H9 (cell line): ENCODE measurements at regions not wholly inside any gene's neighbourhood (a gene's known extent, or its start where the extent isn't known, plus 50 kb on each side); places are given as distances from the start of the nearest gene placed in this dataset.

Source experiments
- DNase-seq: peaks from one replicate; pipeline ENCODE4 v3.0.0-alpha.2; 2017
- H2AFZ ChIP-seq: one replicate; pipeline ENCODE4 v1.6.1; 2013; ENCODE audit warnings: mild to moderate bottlenecking, low read length, control low read depth, moderate library complexity
- H2AK5ac ChIP-seq: 2 replicates; pipeline ENCODE4 v1.6.1; 2013; ENCODE audit warnings: low read length, control low read depth, mixed read lengths; ENCODE audit not compliant: insufficient read length
- H2BK120ac ChIP-seq: one replicate; pipeline ENCODE4 v1.6.1; 2013; ENCODE audit warnings: low read depth, mild to moderate bottlenecking, low read length, control low read depth, inconsistent platforms; ENCODE audit not compliant: poor library complexity, severe bottlenecking
- H2BK12ac ChIP-seq: 2 replicates; pipeline ENCODE4 v1.6.1; 2013; ENCODE audit warnings: low read length, control low read depth, mixed read lengths, low read depth; ENCODE audit not compliant: insufficient read length
- H2BK15ac ChIP-seq: 2 replicates; pipeline ENCODE4 v1.6.1; 2013; ENCODE audit warnings: low read depth, low read length, control low read depth
- H2BK20ac ChIP-seq: one replicate; pipeline ENCODE4 v1.6.1; 2013; ENCODE audit warnings: low read depth, mild to moderate bottlenecking, low read length, control low read depth, inconsistent platforms; ENCODE audit not compliant: poor library complexity, severe bottlenecking
- H2BK5ac ChIP-seq: 2 replicates; pipeline ENCODE4 v1.6.1; 2013; ENCODE audit warnings: low read length, control low read depth, mixed read lengths; ENCODE audit not compliant: insufficient read length
- H3K14ac ChIP-seq: 2 replicates; pipeline ENCODE4 v1.6.1; 2013; ENCODE audit warnings: low read length, control low read depth; ENCODE audit not compliant: insufficient read depth
- H3K18ac ChIP-seq: 2 replicates; pipeline ENCODE4 v1.6.1; 2013; ENCODE audit warnings: low read depth, mild to moderate bottlenecking, mixed read lengths, low read length, control low read depth; ENCODE audit not compliant: insufficient read length
- H3K23ac ChIP-seq: 2 replicates; pipeline ENCODE4 v1.6.1; 2013; ENCODE audit warnings: low read length, control low read depth, mixed read lengths, low read depth; ENCODE audit not compliant: insufficient read length
- H3K23me2 ChIP-seq: 2 replicates; pipeline ENCODE4 v1.6.1; 2013; ENCODE audit warnings: low read depth, mild to moderate bottlenecking, mixed read lengths, low read length, control low read depth; ENCODE audit not compliant: insufficient read length, poor library complexity, severe bottlenecking
- H3K27ac ChIP-seq: 2 replicates; pipeline ENCODE4 v1.5.1; 2013; ENCODE audit warnings: low read length, control low read depth, mixed read lengths, low read depth; ENCODE audit not compliant: insufficient read length
- H3K27me3 ChIP-seq: 2 replicates; pipeline ENCODE4 v1.6.1; 2013; ENCODE audit warnings: low read length, control low read depth, inconsistent platforms; ENCODE audit not compliant: insufficient read depth
- H3K4ac ChIP-seq: 2 replicates; pipeline ENCODE4 v1.6.1; 2013; ENCODE audit warnings: low read depth, mild to moderate bottlenecking, control low read depth, inconsistent platforms, low read length, moderate library complexity
- H3K4me1 ChIP-seq: 2 replicates; pipeline ENCODE4 v1.6.1; 2013; ENCODE audit warnings: low read length, control low read depth, inconsistent platforms; ENCODE audit not compliant: insufficient read depth
- H3K4me2 ChIP-seq: 2 replicates; pipeline ENCODE4 v1.6.1; 2013; ENCODE audit warnings: low read length, control low read depth, mixed read lengths; ENCODE audit not compliant: insufficient read length, insufficient read depth
- H3K56ac ChIP-seq: 2 replicates; pipeline ENCODE4 v1.6.1; 2013; ENCODE audit warnings: low read depth, mild to moderate bottlenecking, mixed read lengths, low read length, control low read depth; ENCODE audit not compliant: insufficient read length
- H3K79me1 ChIP-seq: 2 replicates; pipeline ENCODE4 v1.6.1; 2013; ENCODE audit warnings: low read depth, mild to moderate bottlenecking, moderate library complexity, low read length, control low read depth, inconsistent platforms; ENCODE audit not compliant: insufficient read depth, poor library complexity, severe bottlenecking
- H3K79me2 ChIP-seq: 2 replicates; pipeline ENCODE4 v1.6.1; 2013; ENCODE audit warnings: low read length, control low read depth, inconsistent platforms; ENCODE audit not compliant: insufficient read depth
- H3K9ac ChIP-seq: 2 replicates; pipeline ENCODE4 v1.6.1; 2013; ENCODE audit warnings: low read length, control low read depth, mixed read lengths; ENCODE audit not compliant: insufficient read length; ENCODE audit errors: extremely low read depth
- H3K9me3 ChIP-seq: one replicate; pipeline ENCODE4 v1.6.1; 2013; ENCODE audit warnings: low read depth, low read length, inconsistent platforms; ENCODE audit not compliant: control insufficient read depth
- H3T11ph ChIP-seq: one replicate; pipeline ENCODE4 v1.6.1; 2013; ENCODE audit warnings: mild to moderate bottlenecking, low read length, control low read depth, inconsistent platforms
- H4K20me1 ChIP-seq: one replicate; pipeline ENCODE4 v1.6.1; 2013; ENCODE audit not compliant: control insufficient read depth, insufficient read length, insufficient read depth
- H4K5ac ChIP-seq: 2 replicates; pipeline ENCODE4 v1.6.1; 2013; ENCODE audit warnings: low read depth, mild to moderate bottlenecking, mixed read lengths, low read length, control low read depth; ENCODE audit not compliant: insufficient read length
- H4K8ac ChIP-seq: replicated peaks from 2 replicates; pipeline ENCODE4 v1.6.1; 2013; ENCODE audit warnings: low read length, control low read depth, mixed read lengths, low read depth; ENCODE audit not compliant: insufficient read length
- H4K91ac ChIP-seq: 2 replicates; pipeline ENCODE4 v1.6.1; 2013; ENCODE audit warnings: low read depth, mild to moderate bottlenecking, moderate library complexity, mixed read lengths, low read length, control low read depth; ENCODE audit not compliant: insufficient read length
- H3K27ac Mint-ChIP-seq, 3 experiments: 2 replicates in 2 of 3; 3 replicates in 1 of 3; pipeline ENCODE4 v1.8.0; 2020 to 2021; ENCODE audit warnings: mixed read lengths in 3 of 3, mild to moderate bottlenecking in 1 of 3, moderate library complexity in 1 of 3
- H3K27me3 Mint-ChIP-seq: 2 replicates; pipeline ENCODE4 v1.8.0; 2021; ENCODE audit warnings: low read depth, mild to moderate bottlenecking, moderate library complexity, mixed read lengths
- H3K36me3 Mint-ChIP-seq, 3 experiments: 2 replicates in 2 of 3; 3 replicates in 1 of 3; pipeline ENCODE4 v1.8.0; 2020 to 2021; ENCODE audit warnings: low read depth in 3 of 3, mixed read lengths in 3 of 3; ENCODE audit not compliant: insufficient read depth in 1 of 3
- H3K4me1 Mint-ChIP-seq, 2 experiments: 2 replicates each; pipeline ENCODE4 v1.8.0; 2020; ENCODE audit warnings: mixed read lengths in 2 of 2
- H3K4me3 Mint-ChIP-seq, 2 experiments: 2 replicates in 1 of 2; 3 replicates in 1 of 2; pipeline ENCODE4 v1.8.0; 2020 to 2021; ENCODE audit warnings: mild to moderate bottlenecking in 2 of 2, mixed read lengths in 2 of 2, moderate library complexity in 1 of 2
- H3K9me3 Mint-ChIP-seq, 2 experiments: 2 replicates in 1 of 2; 3 replicates in 1 of 2; pipeline ENCODE4 v1.8.0; 2020; ENCODE audit warnings: mild to moderate bottlenecking in 2 of 2, mixed read lengths in 2 of 2, moderate library complexity in 1 of 2
- CTCF ChIP-seq: fragments of 200-600 bp; sonication (generic); conservative IDR thresholded peaks from 3 replicates; pipeline ENCODE4 v1.8.0; 2021; ENCODE audit warnings: antibody characterized with exemption, mild to moderate bottlenecking
- WGBS: extraction: QIAGEN DNeasy Blood & Tissue Kit; methylation state at CpG from one replicate; pipeline ENCODE4 v1.1.7; 2013; ENCODE audit warnings: missing lambda C conversion rate, low lambda C conversion rate, mixed read lengths; ENCODE audit not compliant: insufficient read length; ENCODE audit errors: extremely low coverage; 5-methylcytosine and 5-hydroxymethylcytosine counted together

GRCh38 chr2:81445176-81445575 is 1140.6 kb upstream of the LRRTM1 start:
- H3K4me1 ChIP-seq = no peaks in the 10 kb centered on the region
- no peak overlapping the region for H2BK120ac ChIP-seq

More at GRCh38 chr2:81445176-81445575, 1140.6 kb upstream of the LRRTM1 start:
- Histone ChIP-seq H3K27me3 (no peaks in the 10 kb centered on the region), H2BK20ac (no peak overlapping the region), H4K20me1 (no peaks in the 10 kb centered on the region), H3K23me2 (no peaks in the 10 kb centered on the region), H2BK5ac (no peak overlapping the region), H3T11ph (no peak overlapping the region), H4K8ac (no peak overlapping the region), H3K9me3 (no peaks in the 10 kb centered on the region), H3K27ac (no peak overlapping the region), H3K18ac (no peak overlapping the region), H2BK12ac (no peak overlapping the region), H4K91ac (no peak overlapping the region), H4K5ac (no peak overlapping the region), H3K79me1 (no peaks in the 10 kb centered on the region), H2BK15ac (no peak overlapping the region), H3K9ac (no peak overlapping the region), H3K4me2 (no peak overlapping the region), H3K56ac (no peak overlapping the region), H2AFZ (no peak overlapping the region), H3K23ac (no peak overlapping the region), H2AK5ac (no peak overlapping the region), H3K14ac (no peak overlapping the region), H3K4ac (no peak overlapping the region), H3K79me2 (no peaks in the 10 kb centered on the region)
- no peak for DNase-seq
- H3K27me3 Mint-ChIP-seq = no peaks in the 10 kb centered on the region
- no peaks in the 10 kb centered on the region for H3K4me1 Mint-ChIP-seq
- no peaks in the 10 kb centered on the region for H3K9me3 Mint-ChIP-seq
- WGBS = no CpG with 5 or more reads among the region's 1 CpG
- H3K27ac Mint-ChIP-seq = no peak overlapping the region
- H3K36me3 Mint-ChIP-seq = no peaks in the 10 kb centered on the region
- H3K4me3 Mint-ChIP-seq = no peak overlapping the region
- no peak for TF ChIP-seq CTCF
